CD4-positive, alpha-beta T cell (primary cell): ENCODE measurements at regions not wholly inside any gene's neighbourhood (a gene's known extent, or its start where the extent isn't known, plus 50 kb on each side); places are given as distances from the start of the nearest gene placed in this dataset.
A peak's percentile ranks its signal among the peaks of the same experiment; 100 is the strongest.

Experiments used
- ATAC-seq: fragments of 200-7000 bp; cut with Tn5 transposase; one replicate; pipeline ENCODE4 v1.10.0; 2022; ENCODE audit warnings: mild to moderate bottlenecking; ENCODE audit not compliant: poor library complexity
- CTCF ChIA-PET: fragments of 350-600 bp; sonication (Branson Sonifier 250); formaldehyde crosslinking; loops from one replicate; lab custom pipeline; 2021; ENCODE audit warnings: antibody characterized with exemption, inconsistent platforms; lab: Charles Lee
- POLR2A ChIA-PET: fragments of 350-600 bp; sonication (Branson Sonifier 250); formaldehyde crosslinking; loops from one replicate; lab custom pipeline; 2021; ENCODE audit warnings: antibody characterized with exemption, inconsistent platforms; lab: Charles Lee
- DNase-seq, 14 experiments: peaks; one replicate each; pipeline ENCODE4 v3.0.0-alpha.2; 2013 to 2020; ENCODE audit warnings: mixed read lengths in 2 of 14
- H3K27ac ChIP-seq, 2 donors: one replicate each; pipeline versions ENCODE4 v1.5.1 to v1.7.0; 2013; ENCODE audit warnings: low read length in 2 of 2, low read depth in 1 of 2, mild to moderate bottlenecking in 1 of 2
- H3K27me3 ChIP-seq, 2 experiments: 1 replicate in 1 of 2; 2 replicates in 1 of 2; pipeline versions ENCODE4 v1.6.1 to v1.7.0; 2013; ENCODE audit warnings: low read length in 2 of 2, control low read depth in 1 of 2, mild to moderate bottlenecking in 1 of 2, moderate library complexity in 1 of 2; ENCODE audit not compliant: insufficient read depth in 2 of 2, control insufficient read depth in 1 of 2
- H3K36me3 ChIP-seq: one replicate; pipeline ENCODE4 v1.6.1; 2013; ENCODE audit warnings: low read length, control low read depth; ENCODE audit not compliant: insufficient read depth
- H3K4me1 ChIP-seq: one replicate; pipeline ENCODE4 v1.6.1; 2013; ENCODE audit warnings: low read length, control low read depth; ENCODE audit not compliant: insufficient read depth
- H3K4me3 ChIP-seq: one replicate; pipeline ENCODE4 v1.5.1; 2013; ENCODE audit warnings: mild to moderate bottlenecking, low read length, moderate library complexity
- H3K9me3 ChIP-seq, 2 experiments: 1 replicate in 1 of 2; 2 replicates in 1 of 2; pipeline versions ENCODE4 v1.6.1 to v1.7.0; 2013; ENCODE audit warnings: low read length in 2 of 2, mild to moderate bottlenecking in 2 of 2, control low read depth in 1 of 2, moderate library complexity in 1 of 2; ENCODE audit not compliant: control insufficient read depth in 1 of 2, insufficient read depth in 1 of 2
- H3K27ac Mint-ChIP-seq: one replicate; pipeline ENCODE4 v1.8.0; 2020; ENCODE audit warnings: mixed read lengths
- H3K27me3 Mint-ChIP-seq: one replicate; pipeline ENCODE4 v1.8.0; 2021; ENCODE audit warnings: mixed read lengths
- H3K36me3 Mint-ChIP-seq: one replicate; pipeline ENCODE4 v1.8.0; 2021; ENCODE audit warnings: low read depth, mixed read lengths
- H3K4me1 Mint-ChIP-seq: one replicate; pipeline ENCODE4 v1.8.0; 2021; ENCODE audit warnings: low read depth, mixed read lengths
- H3K4me3 Mint-ChIP-seq: one replicate; pipeline ENCODE4 v1.8.0; 2020; ENCODE audit warnings: mild to moderate bottlenecking, mixed read lengths
- H3K9me3 Mint-ChIP-seq: one replicate; pipeline ENCODE4 v1.8.0; 2020; ENCODE audit warnings: mixed read lengths
- intact Hi-C, 2 experiments: fragments of 100-400 bp; cut with DNase I in 1 of 2; cut with micrococcal nuclease in 1 of 2; formaldehyde crosslinking; loops; one replicate each; pipeline versions ENCODE4 v1.15.1 to v1.9.0; 2023 to 2025; cut with DNase I, micrococcal nuclease
- TF ChIP-seq, protein P1 (sequence below): fragments of 200-600 bp; IDR thresholded peaks from one replicate; pipeline ENCODE4 v1.8.0; 2022; ENCODE audit warnings: antibody characterized with exemption, mild to moderate bottlenecking

DNA sequence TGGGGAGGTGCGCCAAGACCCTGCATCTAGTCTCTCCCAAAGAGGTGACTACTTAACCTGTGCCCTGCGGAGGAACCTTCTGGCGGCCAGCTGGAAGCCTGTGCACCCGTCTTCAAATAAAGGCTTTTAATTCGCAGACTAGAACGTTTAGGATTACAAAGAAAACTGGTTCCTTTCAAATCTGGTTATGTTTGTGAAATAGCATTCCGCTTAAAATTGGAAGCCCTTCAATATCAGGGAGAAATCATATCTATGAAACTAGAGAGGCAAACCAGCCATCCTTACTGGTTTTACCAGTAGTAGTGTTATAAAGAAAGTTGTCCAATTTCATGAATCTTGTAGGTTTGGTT is 250.8 kb downstream of the FAM72C start:
- Mint-ChIP-seq H3K4me1 (no peaks in the 10 kb centered on the region), H3K36me3 (no peaks in the 10 kb centered on the region), H3K4me3 (peak overlapping the region; percentile 34), H3K9me3 (no peaks in the 10 kb centered on the region), H3K27ac (no peak overlapping the region), H3K27me3 (peaks cover 74% of the 10 kb centered on the region)
- Histone ChIP-seq H3K9me3 (peaks cover 0 to 23% of the 10 kb centered on the region in 2 experiments), H3K4me3 (no peak overlapping the region), H3K27ac (no peak overlapping the region), H3K27me3 (peaks cover 5 to 7% of the 10 kb centered on the region in 2 experiments), H3K4me1 (peaks cover 2% of the 10 kb centered on the region), H3K36me3 (no peaks in the 10 kb centered on the region)
- CTCF ChIA-PET: no interaction called here
- ATAC-seq (no peak), DNase-seq (no peak)
- intact Hi-C loops: no loop called here
- POLR2A ChIA-PET: no interaction called here
- TF ChIP-seq, protein P1, sequence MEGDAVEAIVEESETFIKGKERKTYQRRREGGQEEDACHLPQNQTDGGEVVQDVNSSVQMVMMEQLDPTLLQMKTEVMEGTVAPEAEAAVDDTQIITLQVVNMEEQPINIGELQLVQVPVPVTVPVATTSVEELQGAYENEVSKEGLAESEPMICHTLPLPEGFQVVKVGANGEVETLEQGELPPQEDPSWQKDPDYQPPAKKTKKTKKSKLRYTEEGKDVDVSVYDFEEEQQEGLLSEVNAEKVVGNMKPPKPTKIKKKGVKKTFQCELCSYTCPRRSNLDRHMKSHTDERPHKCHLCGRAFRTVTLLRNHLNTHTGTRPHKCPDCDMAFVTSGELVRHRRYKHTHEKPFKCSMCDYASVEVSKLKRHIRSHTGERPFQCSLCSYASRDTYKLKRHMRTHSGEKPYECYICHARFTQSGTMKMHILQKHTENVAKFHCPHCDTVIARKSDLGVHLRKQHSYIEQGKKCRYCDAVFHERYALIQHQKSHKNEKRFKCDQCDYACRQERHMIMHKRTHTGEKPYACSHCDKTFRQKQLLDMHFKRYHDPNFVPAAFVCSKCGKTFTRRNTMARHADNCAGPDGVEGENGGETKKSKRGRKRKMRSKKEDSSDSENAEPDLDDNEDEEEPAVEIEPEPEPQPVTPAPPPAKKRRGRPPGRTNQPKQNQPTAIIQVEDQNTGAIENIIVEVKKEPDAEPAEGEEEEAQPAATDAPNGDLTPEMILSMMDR: no peak

DNA sequence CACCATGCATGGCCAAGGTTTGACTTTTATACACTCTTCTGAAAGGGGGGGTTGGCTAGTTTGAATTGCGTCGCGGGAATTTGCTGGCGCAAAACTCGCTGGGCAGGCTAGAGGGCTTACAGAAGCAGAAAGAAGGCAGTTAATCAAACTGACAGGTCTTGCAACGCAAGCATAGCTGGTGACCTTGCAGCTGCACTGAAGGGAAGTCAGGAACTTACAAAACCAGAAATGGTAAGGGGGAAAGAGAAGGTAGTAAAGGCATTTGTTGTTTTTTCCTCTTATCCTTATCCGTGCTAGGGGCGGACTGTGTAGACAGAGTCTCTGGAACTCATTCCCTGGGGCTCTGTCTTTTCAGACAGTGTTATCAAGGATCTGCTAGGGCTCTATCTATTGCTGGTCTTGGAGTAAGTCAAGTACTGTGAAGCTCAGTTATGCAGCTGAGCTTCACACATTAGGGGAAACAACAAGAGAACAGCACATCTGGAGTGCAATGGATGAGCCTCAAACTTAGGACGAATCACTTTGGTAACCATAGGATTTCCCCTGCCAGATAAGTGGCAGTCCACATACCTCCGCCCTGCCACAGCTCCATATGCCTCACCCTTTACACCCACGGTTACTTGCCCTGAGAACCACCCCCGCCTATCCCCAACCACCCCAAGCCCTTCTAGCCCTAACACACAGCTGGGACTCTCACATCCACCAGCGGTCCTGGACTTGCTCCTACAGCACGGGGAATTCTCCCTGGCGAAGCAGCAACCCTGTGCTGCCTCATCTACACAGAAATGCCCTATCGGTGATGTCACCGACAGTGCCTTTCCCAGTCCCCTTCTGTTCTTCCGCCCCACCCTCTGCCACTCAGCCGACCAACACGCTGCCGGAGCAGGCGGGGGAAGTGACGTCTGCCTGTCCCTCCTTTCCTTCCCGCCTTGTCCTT is 251.4 kb downstream of the FAM72C start:
- Mint-ChIP-seq H3K27me3 (peaks cover 79% of the 10 kb centered on the region), H3K36me3 (no peaks in the 10 kb centered on the region), H3K4me3 (peak overlapping the region; percentile 34), H3K4me1 (no peaks in the 10 kb centered on the region), H3K9me3 (no peaks in the 10 kb centered on the region), H3K27ac (no peak overlapping the region)
- CTCF ChIA-PET: no interaction called here
- intact Hi-C loops: no loop called here
- ATAC-seq (no peak), DNase-seq (peak in 2 of 14 experiments; percentile 5 to 47)
- H3K27ac ChIP-seq: no peak overlapping the region
- peaks cover 7% of the 10 kb centered on the region in 2 experiments for H3K27me3 ChIP-seq
- peak overlapping the region; percentile 7 for H3K4me3 ChIP-seq
- H3K36me3 ChIP-seq: no peaks in the 10 kb centered on the region
- POLR2A ChIA-PET: no interaction called here
- peaks cover 0 to 23% of the 10 kb centered on the region in 2 experiments for H3K9me3 ChIP-seq
- H3K4me1 ChIP-seq: peaks cover 2% of the 10 kb centered on the region
- TF ChIP-seq, protein P1: no peak

DNA sequence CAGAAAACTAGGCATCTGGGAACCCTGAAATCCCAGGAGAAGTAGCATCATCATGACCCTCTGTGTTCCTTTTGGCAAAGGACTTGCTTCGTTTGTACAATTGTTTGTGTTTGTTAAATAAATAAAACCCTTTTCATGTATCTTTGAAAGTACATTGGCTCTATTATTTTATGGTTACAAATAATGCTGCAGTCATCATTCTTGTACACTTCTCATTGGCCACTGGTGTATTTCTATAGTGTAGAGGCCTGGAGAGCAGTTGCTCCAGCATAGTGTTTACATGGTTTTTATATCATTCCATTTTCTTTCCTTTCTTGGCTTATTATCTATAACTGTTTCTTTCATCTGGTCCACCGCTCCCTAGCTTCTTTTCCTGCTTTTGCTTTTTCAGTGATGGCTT is 253.3 kb downstream of the FAM72C start:
- no peak overlapping the region for H3K27ac Mint-ChIP-seq
- no peaks in the 10 kb centered on the region for H3K4me1 Mint-ChIP-seq
- ChIA-PET CTCF (no interaction called here), POLR2A (no interaction called here)
- DNase-seq (no peak), ATAC-seq (no peak)
- Histone ChIP-seq H3K36me3 (no peaks in the 10 kb centered on the region), H3K9me3 (peaks cover 0 to 23% of the 10 kb centered on the region in 2 experiments), H3K27ac (no peak overlapping the region), H3K4me1 (peaks cover 2% of the 10 kb centered on the region), H3K27me3 (peaks cover 9% of the 10 kb centered on the region in 2 experiments), H3K4me3 (no peak overlapping the region)
- H3K36me3 Mint-ChIP-seq: no peaks in the 10 kb centered on the region
- H3K4me3 Mint-ChIP-seq: no peak overlapping the region
- peaks cover 83% of the 10 kb centered on the region for H3K27me3 Mint-ChIP-seq
- intact Hi-C loops: no loop called here
- no peaks in the 10 kb centered on the region for H3K9me3 Mint-ChIP-seq
- TF ChIP-seq, protein P1: no peak
